ENCODE measurements at regions not wholly inside any gene's neighbourhood (a gene's known extent, or its start where the extent isn't known, plus 50 kb on each side); places are given as distances from the start of the nearest gene placed in this dataset.
"Not testable (repeated sequence)": the region's sequence is repeated elsewhere in the genome, so short reads cannot be mapped to it uniquely, and the experiment has no call there.

- TF ChIP-seq CTCF (IDR thresholded peaks at IDR 0.05; ENCODE audit: low read depth, low read length); EZH2phosphoT487 (IDR thresholded peaks at IDR 0.05; ENCODE audit: low read depth): not testable (repeated sequence)
Measured at GRCh38 chr4:159715180-159715579, 612.3 kb downstream of the RAPGEF2 start.

Measured in OCI-LY3 (cell line).